ENCODE measurements at regions not wholly inside any gene's neighbourhood (a gene's known extent, or its start where the extent isn't known, plus 50 kb on each side); places are given as distances from the start of the nearest gene placed in this dataset.

- TF ChIP-seq, protein P1, sequence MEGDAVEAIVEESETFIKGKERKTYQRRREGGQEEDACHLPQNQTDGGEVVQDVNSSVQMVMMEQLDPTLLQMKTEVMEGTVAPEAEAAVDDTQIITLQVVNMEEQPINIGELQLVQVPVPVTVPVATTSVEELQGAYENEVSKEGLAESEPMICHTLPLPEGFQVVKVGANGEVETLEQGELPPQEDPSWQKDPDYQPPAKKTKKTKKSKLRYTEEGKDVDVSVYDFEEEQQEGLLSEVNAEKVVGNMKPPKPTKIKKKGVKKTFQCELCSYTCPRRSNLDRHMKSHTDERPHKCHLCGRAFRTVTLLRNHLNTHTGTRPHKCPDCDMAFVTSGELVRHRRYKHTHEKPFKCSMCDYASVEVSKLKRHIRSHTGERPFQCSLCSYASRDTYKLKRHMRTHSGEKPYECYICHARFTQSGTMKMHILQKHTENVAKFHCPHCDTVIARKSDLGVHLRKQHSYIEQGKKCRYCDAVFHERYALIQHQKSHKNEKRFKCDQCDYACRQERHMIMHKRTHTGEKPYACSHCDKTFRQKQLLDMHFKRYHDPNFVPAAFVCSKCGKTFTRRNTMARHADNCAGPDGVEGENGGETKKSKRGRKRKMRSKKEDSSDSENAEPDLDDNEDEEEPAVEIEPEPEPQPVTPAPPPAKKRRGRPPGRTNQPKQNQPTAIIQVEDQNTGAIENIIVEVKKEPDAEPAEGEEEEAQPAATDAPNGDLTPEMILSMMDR (IDR thresholded peaks at IDR 0.05) = no peak
- TF ChIP-seq POLR2A (IDR thresholded peaks at IDR 0.05) = no peak
- no peak for ATAC-seq
- Histone ChIP-seq H3K36me3 (no peaks in the 10 kb centered on the region), H3K4me1 (no peaks in the 10 kb centered on the region), H3K27ac (no peak overlapping the region), H3K27me3 (peaks cover 0 to 5% (median 0%) of the 10 kb centered on the region in 9 donors), H3K4me3 (no peak overlapping the region), H3K9me3 (no peaks in the 10 kb centered on the region)
- intact Hi-C loops (cut with DNase I) = loop anchor here in 1 of 10 donors (10.0 kb wide), 1 partner anchor 61 kb away; no protein-coding TSS in a partner anchor
- no peak for DNase-seq
- WGBS, 4 donors = 70 to 74% (median 73%) methylated on average over 13 of the region's 13 CpGs
Observed at GRCh38 chr22:47943729-47944700, 1181.6 kb downstream of the TBC1D22A start.

DNA sequence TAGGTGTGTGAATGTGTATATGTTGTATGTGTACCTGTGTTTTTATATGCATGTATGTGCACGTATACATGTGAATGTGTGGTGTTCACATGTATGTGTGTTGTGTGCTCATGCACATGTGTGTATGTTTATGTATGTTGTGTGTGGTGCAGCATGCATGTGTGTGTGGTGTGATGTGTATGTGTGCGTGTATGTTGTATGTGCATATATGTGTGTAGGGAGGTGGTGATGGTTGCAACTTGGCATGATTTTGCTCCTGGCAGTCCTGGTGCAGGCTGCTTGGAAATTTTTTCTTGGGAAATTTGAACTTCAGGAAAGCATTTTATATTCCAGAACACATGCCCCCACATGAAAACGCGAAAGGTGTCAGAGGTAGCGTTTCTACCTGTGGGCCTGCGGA is 1177.8 kb downstream of the TBC1D22A start:
- Histone ChIP-seq H3K27ac (no peak overlapping the region), H3K4me1 (no peaks in the 10 kb centered on the region), H3K27me3 (peaks cover 0 to 5% (median 0%) of the 10 kb centered on the region in 9 donors), H3K36me3 (no peaks in the 10 kb centered on the region), H3K4me3 (no peak overlapping the region), H3K9me3 (peaks cover 0 to 13% (median 3%) of the 10 kb centered on the region in 12 donors)
- 91 to 93% (median 92%) methylated on average over 6 of the region's 6 CpGs for WGBS, 4 donors
- DNase-seq (no peak), ATAC-seq (no peak)
- no peak for TF ChIP-seq POLR2A (IDR thresholded peaks at IDR 0.05)
- TF ChIP-seq, protein P1 (IDR thresholded peaks at IDR 0.05) = no peak
- intact Hi-C loops (cut with DNase I) = loop anchor here in 1 of 10 donors (10.0 kb wide), 1 partner anchor 65 kb away; no protein-coding TSS in a partner anchor

DNA sequence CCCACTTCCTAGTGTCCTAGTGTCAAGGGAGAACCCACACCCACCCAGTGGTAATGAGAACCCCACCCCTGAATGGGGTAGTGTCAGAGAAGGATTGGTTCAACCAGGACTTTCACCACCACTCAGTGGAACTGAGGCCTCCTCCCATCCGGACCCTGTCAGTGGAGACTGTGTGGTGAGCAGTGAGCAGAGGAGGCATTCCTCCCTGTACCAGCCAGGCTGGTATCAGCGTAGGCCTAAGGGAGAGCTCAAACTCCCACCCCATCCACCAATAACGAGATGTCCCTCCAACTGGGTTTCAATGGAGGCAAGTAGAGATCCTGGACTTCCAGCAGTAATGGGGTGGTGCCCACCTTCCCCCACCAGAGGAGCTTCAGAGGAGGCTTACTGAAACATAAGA is 1171.4 kb downstream of the TBC1D22A start:
- Histone ChIP-seq H3K4me3 (no peak overlapping the region), H3K9me3 (peaks cover 0 to 16% (median 8%) of the 10 kb centered on the region in 12 donors), H3K27ac (no peak overlapping the region), H3K27me3 (peaks cover 0 to 2% (median 0%) of the 10 kb centered on the region in 9 donors), H3K36me3 (no peaks in the 10 kb centered on the region), H3K4me1 (no peaks in the 10 kb centered on the region)
- DNase-seq (no peak), ATAC-seq (no peak)
- intact Hi-C loops (cut with DNase I) = no loop called here
- 69 to 85% (median 80%) methylated on average over 1 to 3 of the region's 3 CpGs for WGBS, 4 donors
- TF ChIP-seq, protein P1 (IDR thresholded peaks at IDR 0.05) = no peak
- no peak for TF ChIP-seq POLR2A (IDR thresholded peaks at IDR 0.05)

DNA sequence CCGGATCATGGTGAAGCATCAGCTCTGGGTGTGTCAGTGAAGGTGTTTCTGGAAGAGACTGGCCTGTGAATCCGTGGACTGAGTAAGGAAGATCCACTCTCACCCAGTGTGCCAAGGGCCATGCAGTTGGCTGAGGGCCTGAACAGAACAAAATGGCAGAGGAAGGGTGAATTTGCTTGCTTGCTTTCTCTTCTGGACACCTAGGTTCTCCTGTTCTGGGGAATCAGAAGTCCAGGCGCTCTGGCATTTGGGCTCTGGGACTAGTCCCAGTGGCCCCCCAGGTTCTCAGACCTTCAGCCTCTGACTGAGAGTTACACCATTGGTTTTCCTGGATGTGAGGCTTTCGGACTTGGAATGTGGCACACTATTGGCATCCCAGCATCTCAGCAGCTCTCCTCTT is 1170.8 kb downstream of the TBC1D22A start:
- ATAC-seq (no peak), DNase-seq (no peak)
- TF ChIP-seq POLR2A (IDR thresholded peaks at IDR 0.05) = no peak
- TF ChIP-seq, protein P1 (IDR thresholded peaks at IDR 0.05) = no peak
- H3K36me3 ChIP-seq = no peaks in the 10 kb centered on the region
- intact Hi-C loops (cut with DNase I) = no loop called here
- H3K9me3 ChIP-seq = peaks cover 0 to 16% (median 8%) of the 10 kb centered on the region in 12 donors
- WGBS, 4 donors = 77 to 86% (median 82%) methylated on average over 3 to 4 of the region's 4 CpGs
- H3K27ac ChIP-seq = no peak overlapping the region
- no peak overlapping the region for H3K4me3 ChIP-seq
- H3K27me3 ChIP-seq = peaks cover 0 to 2% (median 0%) of the 10 kb centered on the region in 9 donors
- H3K4me1 ChIP-seq = no peaks in the 10 kb centered on the region

All from heart left ventricle (tissue), 16 donors.